HG03103 (cell line): ENCODE measurements at regions not wholly inside any gene's neighbourhood (a gene's known extent, or its start where the extent isn't known, plus 50 kb on each side); places are given as distances from the start of the nearest gene placed in this dataset.

Experiments used
- ATAC-seq: cut with Tn5 transposase; IDR thresholded peaks from one replicate; pipeline ENCODE4 v1.9.1; 2021; ENCODE audit warnings: low read depth; ENCODE audit not compliant: unreplicated experiment

DNA sequence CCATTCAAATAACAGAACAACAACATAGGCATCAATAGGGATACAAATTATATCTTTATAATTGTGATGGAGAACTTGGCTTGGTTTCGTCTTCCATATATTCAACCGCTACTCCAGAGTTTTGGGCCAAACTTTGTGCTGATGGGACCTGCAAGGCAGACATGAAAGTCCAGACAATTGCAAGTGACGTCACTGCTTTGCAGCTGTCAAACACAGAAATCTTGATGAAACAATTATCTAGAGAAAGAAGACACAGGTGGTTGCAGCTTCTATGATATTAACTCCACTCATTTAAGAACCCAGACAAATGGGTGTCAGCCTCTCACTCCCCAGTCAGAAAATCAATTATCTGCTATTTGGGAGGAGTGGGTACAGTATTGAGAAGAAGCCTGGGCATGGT is 390.6 kb downstream of the NUF2 start:
- ATAC-seq = no peak

DNA sequence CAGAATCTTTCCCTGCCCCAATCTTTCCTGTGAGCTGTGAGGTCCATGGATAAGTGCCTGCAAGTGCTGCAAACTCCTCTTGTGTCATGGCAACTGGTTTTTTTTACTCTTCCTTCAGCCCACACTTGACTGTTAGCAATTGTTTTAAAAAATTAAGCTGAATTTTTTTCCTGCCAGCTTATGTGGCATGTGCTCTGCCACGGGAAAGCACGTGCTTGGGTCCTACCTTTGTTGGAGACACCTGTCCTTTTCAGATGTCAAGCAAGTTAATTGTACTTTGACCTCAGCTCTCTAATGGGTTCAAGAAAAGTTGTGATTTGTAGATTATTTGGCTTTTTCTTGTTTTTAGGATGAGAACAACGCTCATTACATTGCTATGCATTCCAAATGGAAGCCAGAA is 398.5 kb downstream of the NUF2 start:
- no peak for ATAC-seq

DNA sequence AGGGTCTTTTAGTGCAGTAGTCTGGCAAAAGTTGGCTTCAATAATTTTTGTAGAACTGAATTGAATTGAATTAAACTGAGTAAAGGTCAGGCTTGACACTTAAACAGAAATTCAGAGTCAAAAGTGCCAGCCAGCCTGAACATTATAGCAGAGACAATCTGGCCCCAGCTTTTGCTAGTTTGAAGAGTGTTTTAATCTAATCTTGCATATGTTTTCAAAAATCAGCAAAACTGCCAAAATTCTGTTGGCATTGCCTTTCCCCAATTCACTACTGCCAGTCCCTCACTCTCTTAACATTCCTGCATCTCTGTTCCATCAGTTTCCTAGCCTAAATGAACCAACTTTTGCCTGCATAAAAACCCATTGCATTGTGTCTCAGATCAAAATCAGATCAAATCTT is 403.8 kb downstream of the NUF2 start:
- ATAC-seq = no peak

DNA sequence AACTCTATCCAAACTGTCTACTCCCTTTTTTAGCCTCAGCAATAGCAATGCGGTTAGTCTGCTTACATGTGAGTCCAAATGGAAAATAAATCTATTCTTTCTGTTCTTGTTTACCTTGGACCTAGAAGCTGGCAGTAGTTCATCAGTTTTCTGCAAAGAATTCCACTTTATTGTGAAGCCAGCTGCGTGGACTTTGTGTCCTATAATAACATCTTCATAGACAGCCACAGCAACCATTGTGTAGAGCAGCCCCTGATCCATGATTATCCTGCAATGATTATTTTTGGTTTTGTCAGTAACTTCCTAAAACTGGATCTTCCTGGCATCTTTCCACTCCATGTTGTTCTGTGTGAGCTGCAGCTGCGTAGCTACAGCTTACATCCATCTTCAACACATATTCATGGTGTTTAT is 408.7 kb downstream of the NUF2 start:
- ATAC-seq = no peak

DNA sequence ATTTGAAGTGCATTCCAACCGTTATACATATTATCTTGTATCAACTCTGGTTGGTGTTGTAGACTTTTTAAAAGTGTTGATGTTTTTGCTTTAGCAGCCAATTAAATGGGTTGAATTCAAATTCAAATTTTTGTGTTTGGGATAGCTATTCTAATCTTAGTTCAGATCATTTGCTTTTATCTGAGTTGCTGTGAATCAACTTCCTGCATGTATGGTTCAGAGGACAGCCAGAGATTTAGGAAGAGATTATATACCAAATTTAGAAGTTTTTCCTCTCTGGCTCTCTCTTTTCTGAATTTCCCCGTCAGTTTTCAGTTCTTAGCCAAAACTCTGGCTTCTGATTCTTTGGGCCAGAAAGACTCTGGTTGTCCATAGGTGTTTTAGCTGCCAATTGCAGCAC is 415.5 kb downstream of the NUF2 start:
- no peak for ATAC-seq

DNA sequence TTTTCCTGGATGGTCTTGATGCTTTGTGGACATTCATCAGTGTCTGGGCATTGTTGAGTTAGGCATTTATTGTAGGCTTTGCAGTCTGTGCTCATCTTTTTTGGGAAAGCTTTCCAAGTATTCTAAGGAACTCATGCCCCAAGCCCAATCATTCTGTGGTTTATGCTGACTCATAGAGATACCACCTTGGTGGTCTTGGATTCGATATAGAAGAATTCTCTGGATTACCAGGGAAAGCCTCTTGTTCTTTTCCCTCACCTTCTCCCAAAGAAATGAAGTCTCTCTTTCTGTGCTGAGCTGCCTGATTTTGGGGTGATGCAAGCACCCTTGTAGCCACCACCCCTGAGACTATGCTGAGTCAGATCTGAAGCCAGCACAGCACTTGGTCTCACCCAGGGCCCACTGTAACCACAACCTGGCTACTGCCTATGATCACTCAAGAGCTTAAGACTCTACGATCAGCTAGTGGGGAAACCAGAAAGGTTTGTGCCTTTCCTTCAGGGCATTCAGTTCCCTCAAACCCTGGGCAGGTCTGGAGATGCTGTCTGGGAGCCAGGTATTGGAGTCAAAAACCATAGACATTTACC is 422.6 kb downstream of the NUF2 start:
- ATAC-seq = no peak

DNA sequence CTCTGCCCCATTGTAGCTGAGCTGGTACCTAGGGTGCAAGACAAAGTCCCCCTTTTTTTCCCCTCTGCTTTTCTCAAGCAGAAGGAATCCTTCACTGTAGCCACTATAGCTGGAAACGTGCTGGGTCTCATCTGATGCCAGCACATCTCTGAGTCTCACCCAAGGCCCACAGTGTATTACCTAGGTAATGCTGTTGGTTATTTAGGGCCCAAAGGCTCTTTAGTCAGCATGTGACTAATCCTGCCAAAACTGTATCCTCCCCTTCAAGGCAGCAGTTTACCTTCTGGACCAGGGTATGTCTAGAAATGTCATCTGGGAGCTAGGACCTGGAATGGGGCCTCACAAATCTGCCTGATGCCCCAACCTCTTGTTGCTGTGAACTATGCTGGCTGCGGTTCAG is 423.4 kb downstream of the NUF2 start:
- ATAC-seq = no peak

DNA sequence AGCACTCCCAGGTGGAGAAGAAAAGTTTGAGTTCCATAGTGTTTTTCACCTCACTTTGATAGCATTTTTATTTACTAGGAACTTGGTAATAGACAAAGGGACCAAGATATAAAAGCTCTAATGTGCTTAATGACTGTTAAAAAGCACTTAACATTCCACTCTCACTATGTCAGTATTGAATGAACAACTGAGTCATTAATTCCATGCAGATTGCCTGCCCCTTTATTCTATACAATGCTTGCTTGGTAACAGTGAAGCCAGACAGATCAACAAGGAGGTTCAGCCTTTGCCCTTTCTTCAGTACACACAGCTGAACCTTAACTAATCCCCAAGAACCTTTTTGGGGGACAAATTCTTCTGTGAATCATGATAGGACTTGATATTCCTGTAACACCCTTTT is 425.5 kb downstream of the NUF2 start:
- ATAC-seq = no peak

DNA sequence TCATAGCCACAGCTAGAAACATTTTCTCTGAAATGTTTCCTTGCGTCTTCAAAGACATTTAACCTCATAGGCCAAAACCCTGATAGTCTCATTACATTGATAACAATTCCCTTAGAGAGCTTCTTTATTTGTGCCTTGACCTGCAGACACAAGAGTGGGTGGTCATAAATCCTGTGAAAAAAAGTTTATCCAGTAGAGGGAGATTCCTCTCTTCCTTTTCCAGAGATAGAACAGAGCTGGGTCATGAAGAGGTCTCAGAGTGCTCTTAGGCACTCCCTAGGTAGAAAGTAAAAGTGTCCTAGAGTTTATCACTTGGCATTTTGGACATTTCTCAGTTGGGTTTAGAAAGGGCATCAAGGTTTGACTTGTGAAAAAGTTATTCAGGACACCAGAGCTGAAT is 426.1 kb downstream of the NUF2 start:
- ATAC-seq = no peak

DNA sequence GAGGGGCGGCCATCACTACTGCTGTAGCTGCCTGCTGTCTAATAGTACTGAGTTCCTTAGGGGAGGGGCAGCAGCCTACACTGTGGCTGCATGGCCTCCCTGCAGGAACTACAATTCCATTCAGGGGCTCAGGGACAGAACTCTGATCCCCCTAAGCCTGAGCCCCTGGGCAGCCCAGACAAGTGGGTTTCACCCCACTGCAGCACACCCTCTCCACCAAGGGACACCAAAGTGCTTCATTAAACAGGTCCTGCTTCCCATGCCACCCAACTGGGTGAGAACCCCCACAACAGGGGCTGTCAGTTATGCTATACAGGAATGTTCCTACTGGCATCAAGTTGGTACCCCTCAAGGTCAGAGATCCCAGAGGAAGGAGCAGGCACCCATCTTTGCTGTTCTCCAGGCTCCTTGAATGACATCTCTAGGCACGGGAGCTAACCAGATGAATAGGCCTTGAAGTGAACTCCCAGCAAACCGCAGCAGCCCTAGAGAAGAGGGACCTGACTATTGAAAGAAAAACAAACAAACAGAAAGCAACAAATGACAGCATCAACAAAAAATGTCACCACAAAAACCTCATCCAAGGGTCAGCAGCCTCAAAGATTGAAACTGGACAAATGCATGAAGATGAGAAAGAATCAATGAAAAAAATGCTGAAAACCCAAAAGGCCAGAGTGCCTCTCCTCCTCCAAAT is 437.4 kb downstream of the NUF2 start:
- ATAC-seq = no peak

DNA sequence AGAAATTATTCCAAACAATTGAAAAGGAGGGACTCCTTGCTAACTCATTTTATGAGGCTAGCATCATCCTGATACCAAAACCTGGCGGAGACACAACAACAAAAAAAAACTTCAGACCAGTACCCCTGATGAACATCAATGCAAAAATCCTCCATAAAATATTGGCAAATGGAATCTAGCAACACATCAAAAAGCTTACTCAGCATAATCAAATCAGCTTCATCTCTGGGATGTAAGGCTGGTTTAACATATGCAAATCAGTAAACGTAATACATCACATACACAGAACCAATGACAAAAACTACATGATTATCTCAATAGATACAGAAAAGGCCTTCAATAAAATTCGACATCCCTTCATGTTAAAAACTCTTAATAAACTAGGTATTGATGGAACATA is 440.1 kb downstream of the NUF2 start:
- ATAC-seq = no peak

DNA sequence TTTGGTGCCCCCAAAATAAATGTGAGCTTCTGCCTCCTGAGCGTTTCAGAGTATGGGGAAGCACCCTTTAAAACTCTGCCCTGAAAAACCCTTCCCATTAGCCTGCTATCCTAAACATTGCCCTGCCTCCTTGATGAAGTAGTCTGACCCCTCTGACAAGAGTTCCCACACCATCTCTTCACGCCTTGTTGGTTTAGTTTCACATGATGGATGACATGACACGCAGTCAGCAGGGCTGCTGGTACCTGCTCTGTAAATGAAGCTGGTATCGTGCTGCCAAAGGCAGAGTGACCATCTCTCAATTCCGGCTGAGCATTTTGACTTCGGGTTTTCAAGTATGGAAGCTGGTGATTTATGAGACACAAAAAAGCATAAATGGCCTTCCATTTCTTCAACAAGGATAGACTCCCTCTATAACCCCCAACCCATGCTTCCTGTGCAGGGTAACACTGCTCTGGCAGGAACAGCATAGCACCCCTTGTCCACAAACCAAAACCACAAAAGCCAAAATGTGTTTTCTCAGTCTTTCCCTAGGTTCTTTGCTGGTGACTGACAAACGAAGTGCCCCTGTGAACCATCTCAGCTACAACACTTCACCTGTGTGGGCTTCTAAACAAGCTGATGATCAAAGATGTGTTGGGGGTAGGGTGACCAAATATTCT is 444.6 kb downstream of the NUF2 start:
- no peak for ATAC-seq

DNA sequence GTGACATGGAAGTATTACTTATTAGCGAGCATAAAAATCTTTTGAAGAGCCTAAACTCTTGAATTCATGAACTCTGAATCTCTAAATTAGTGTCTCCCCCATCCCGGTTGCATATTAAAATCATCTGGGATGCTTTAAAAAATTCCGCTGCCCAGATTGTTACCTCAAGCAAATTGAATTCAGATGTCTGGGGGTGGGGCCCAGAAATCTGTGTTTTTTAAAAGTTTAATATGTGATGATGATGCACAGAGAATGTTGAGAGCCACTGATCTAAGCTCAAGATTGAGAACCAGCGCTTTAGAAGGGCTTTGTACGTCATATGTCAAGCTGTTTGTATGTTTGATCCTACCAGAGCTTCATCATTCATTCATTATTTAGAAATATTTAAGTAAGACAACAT is 446.8 kb downstream of the NUF2 start:
- no peak for ATAC-seq

DNA sequence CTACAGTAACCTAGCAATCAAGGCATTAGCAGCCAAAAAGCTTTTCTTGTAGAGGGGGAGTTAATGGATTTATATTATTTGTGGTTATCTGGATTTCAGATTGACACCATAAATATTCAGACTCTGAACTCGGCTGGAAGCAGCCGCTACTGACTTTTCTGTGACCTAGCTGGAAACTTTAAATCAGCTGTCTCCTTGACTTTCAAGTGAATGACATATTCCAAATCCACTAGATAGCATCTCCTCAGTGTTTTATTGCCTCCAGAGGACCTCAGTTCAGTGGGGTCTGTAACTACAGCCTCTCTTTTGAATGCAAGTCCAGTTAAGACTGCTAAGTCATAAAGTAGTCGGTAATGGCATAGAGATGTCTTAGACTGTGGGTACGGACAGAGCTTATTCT is 448.5 kb downstream of the NUF2 start:
- no peak for ATAC-seq

DNA sequence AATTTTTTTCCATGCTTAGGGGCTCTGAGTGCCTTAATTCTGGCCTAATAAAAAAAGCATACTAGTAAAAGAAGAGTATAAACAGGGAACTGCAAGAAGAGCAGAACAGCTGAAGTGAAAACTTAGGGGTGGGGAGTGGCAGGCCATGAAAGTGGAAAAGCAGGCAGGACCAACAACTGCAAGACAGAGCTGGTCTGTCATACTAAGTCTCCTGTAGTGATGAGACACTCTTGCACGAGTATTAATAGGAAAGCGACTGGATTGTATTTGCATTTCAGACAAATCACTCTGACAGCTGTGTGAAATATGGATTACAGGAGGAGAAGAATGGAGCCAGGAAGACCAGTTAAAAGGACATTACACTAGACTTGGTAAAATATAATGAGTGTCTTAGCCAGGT is 449.9 kb downstream of the NUF2 start:
- no peak for ATAC-seq

DNA sequence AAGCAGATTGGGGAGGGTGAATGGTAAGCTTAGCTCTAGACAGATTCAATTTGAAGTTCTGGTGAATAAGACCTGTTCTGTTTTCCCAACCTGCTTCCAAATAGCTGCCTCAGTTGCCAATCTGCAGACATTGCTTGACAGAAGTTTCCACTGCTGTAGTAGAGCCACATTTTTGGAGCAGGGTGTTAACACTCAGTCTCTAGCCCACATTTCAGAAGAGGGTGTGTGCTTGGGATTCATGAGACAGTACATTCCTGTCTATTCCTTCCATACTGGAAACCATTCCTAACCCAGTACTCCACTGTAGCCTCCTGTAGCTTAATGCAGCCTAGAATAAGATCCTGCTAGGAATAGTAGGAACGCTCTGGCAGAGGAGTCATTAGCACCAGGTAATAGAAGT is 450.5 kb downstream of the NUF2 start:
- ATAC-seq = no peak

DNA sequence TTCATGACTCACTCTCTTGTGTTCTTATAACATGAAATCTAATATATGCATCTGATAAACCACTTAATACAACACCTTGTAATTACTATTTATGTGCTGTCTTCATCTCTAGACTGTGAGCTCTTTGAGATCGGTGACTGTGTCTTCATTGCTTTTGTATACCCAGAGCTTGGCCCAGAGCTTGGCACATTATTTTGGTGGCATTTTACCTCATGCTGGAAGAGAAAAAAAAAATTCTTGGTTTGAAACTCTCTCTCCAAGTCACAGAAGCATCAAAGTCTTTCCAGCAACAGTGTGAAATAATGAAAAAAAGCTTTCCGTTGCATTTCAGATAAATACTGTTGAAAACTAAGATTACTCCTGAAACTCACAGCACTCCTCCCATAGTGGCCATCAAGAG is 451.6 kb downstream of the NUF2 start:
- ATAC-seq = no peak

DNA sequence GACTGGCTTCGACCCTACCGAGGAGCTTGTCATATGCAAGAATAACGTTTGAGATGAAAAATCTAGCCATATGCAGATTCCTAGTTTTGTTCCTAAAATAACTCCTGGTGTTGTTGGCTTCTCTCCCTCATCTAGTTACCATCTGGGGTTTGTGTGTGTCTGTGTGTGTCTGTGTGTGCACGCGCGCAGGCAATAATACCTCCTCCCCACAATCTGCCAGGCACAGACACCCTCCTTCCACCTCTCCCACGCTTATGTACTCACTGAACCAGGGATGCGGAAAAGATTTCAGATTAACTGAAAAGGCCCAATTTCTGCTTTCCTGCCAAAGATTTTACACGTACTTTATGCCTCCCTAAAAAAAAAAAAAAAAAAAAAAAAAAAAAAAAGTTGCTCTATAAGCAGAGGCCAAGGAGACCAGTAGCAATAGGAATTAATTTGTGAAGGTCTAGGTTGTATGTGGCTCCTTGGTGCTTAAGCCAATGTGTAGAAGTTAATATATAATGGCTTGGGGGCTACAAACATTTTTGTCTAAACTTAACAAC is 452.7 kb downstream of the NUF2 start:
- ATAC-seq = no peak

DNA sequence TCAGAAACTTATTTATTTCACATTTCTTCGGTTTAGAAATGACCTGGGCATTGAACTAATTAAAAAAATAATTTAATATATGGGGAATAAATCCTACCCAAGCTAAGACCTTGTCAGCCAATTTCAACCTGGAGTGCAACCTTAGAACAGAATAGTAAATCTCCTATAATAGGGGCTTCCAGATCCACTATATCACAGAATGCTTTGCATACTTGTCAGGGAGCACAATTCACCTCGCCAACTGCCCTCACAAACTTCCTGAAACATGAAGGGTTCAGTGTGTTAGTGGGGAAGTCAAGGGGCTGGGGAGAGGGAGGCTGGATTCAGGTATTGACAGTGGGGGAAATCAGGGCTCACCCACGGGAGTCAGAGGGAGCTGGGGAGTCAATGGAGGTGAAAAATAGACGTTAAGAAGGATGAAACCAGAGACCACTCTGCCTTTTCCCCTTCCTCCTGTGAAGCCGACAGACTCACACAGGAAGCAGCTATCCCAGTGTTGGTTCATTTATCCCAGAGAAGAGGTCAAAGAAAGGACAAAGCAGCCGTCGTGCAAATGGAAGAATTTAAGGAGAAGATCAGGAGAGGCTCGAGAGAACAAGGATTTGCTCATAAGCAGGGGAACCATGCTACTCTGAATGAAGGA is 453.3 kb downstream of the NUF2 start:
- ATAC-seq = no peak

DNA sequence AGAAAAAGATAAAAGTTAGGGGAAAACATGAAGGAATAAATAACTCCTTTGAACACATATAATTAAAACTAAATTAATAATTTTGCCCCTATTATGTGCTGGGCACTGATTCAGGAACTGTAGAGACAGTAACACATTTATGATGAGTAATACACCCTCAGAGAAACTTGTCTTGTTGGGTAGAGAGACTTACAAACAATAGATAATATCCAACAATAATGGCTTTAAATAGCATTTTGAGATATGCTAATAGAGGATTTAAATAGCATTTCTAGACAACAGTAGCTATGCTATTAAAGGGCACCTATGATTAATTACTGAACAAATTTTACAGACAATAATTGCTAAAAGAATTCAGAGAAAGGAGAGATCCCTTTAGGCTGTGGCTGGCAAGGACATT is 455.5 kb downstream of the NUF2 start:
- ATAC-seq = no peak

DNA sequence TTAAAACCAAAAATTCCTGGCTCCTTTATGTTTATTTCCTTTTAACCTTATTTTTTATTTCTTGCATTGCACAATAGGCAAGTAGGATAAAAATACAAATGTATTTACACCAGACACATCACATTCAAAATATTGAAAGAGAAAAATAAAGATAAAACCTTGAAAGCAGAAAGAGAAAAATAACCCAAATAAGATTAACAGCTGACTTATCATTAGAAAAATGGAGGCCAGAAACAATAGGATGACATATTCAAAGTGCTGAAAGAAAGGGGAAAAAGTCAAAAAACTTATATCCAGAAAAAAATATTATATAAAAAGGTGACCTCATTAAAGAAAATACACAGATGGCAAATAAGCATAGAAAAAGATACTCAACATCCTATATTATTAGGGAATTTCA is 459.4 kb downstream of the NUF2 start:
- ATAC-seq = no peak
